ENCODE measurements at regions not wholly inside any gene's neighbourhood (a gene's known extent, or its start where the extent isn't known, plus 50 kb on each side); places are given as distances from the start of the nearest gene placed in this dataset.

DNA sequence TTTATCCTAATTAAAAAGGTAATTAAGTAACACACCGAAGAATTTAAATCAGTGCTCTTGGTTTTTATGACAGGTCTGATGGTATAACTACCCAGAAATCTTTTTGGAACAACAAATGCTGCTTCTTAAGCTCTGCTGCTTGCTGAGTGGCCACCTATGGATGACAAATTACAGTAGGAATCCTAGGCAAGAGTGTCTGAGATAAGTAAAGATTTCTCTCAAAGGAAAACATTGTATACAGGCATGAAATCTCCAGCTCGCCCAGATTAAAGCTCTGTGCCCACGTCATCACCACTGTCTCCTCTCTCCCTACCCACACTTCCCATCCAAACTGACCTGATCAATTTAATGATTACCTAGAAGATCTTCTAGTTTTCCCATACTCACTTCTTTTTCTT is 1083.0 kb upstream of the MAP3K7 start:
- no peak for DNase-seq
- FAIRE-seq: no peak
- Histone ChIP-seq H3K27ac (no peak overlapping the region), H3K27me3 (no peaks in the 10 kb centered on the region), H3K4me1 (no peaks in the 10 kb centered on the region), H3K9me3 (no peaks in the 10 kb centered on the region), H3K36me3 (no peaks in the 10 kb centered on the region), H3K4me3 (no peak overlapping the region)
- ATAC-seq: no peak
- TF ChIP-seq, protein P1, sequence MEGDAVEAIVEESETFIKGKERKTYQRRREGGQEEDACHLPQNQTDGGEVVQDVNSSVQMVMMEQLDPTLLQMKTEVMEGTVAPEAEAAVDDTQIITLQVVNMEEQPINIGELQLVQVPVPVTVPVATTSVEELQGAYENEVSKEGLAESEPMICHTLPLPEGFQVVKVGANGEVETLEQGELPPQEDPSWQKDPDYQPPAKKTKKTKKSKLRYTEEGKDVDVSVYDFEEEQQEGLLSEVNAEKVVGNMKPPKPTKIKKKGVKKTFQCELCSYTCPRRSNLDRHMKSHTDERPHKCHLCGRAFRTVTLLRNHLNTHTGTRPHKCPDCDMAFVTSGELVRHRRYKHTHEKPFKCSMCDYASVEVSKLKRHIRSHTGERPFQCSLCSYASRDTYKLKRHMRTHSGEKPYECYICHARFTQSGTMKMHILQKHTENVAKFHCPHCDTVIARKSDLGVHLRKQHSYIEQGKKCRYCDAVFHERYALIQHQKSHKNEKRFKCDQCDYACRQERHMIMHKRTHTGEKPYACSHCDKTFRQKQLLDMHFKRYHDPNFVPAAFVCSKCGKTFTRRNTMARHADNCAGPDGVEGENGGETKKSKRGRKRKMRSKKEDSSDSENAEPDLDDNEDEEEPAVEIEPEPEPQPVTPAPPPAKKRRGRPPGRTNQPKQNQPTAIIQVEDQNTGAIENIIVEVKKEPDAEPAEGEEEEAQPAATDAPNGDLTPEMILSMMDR (IDR thresholded peaks at IDR 0.05): no peak
- WGBS, 2 donors: 17 to 23% methylated on average over 3 of the region's 3 CpGs
- intact Hi-C loops (cut with DNase I): no loop called here

GRCh38 chr6:91669154-91669870 is 1082.4 kb upstream of the MAP3K7 start:
- H3K27ac ChIP-seq: no peak overlapping the region
- ATAC-seq (peak in 1 of 4 donors; percentile 38), FAIRE-seq (no peak), DNase-seq (no peak)
- H3K9me3 ChIP-seq: no peaks in the 10 kb centered on the region
- no peaks in the 10 kb centered on the region for H3K4me1 ChIP-seq
- TF ChIP-seq, protein P1 (IDR thresholded peaks at IDR 0.05): no peak
- WGBS, 2 donors: 24 to 28% methylated on average over 9 of the region's 9 CpGs
- H3K4me3 ChIP-seq: no peak overlapping the region
- intact Hi-C loops (cut with DNase I): no loop called here
- no peaks in the 10 kb centered on the region for H3K27me3 ChIP-seq
- no peaks in the 10 kb centered on the region for H3K36me3 ChIP-seq

GRCh38 chr6:91667596-91667995 is 1080.7 kb upstream of the MAP3K7 start:
- Histone ChIP-seq H3K4me3 (no peak overlapping the region), H3K27me3 (no peaks in the 10 kb centered on the region), H3K36me3 (no peaks in the 10 kb centered on the region), H3K27ac (no peak overlapping the region), H3K9me3 (no peaks in the 10 kb centered on the region), H3K4me1 (no peaks in the 10 kb centered on the region)
- TF ChIP-seq, protein P1 (IDR thresholded peaks at IDR 0.05): no peak
- ATAC-seq (no peak), FAIRE-seq (no peak), DNase-seq (no peak)
- WGBS, 2 donors: 43 to 46% methylated on average over 4 of the region's 4 CpGs
- intact Hi-C loops (cut with DNase I): no loop called here

GRCh38 chr6:91664327-91664959 is 1077.6 kb upstream of the MAP3K7 start:
- Histone ChIP-seq H3K4me1 (no peaks in the 10 kb centered on the region), H3K27ac (no peak overlapping the region), H3K36me3 (no peaks in the 10 kb centered on the region), H3K27me3 (no peaks in the 10 kb centered on the region), H3K9me3 (no peaks in the 10 kb centered on the region), H3K4me3 (no peak overlapping the region)
- intact Hi-C loops (cut with DNase I): no loop called here
- TF ChIP-seq, protein P1 (IDR thresholded peaks at IDR 0.05): no peak
- no peak for FAIRE-seq
- DNase-seq: no peak
- 52 to 80% methylated on average over 2 of the region's 2 CpGs for WGBS, 2 donors
- ATAC-seq: no peak

GRCh38 chr6:91660893-91661292 is 1074.0 kb upstream of the MAP3K7 start:
- H3K4me1 ChIP-seq: no peaks in the 10 kb centered on the region
- no peaks in the 10 kb centered on the region for H3K9me3 ChIP-seq
- DNase-seq (no peak), ATAC-seq (no peak), FAIRE-seq (no peak)
- no peaks in the 10 kb centered on the region for H3K27me3 ChIP-seq
- WGBS, 2 donors: 61 to 63% methylated on average over 1 of the region's 1 CpG
- intact Hi-C loops (cut with DNase I): no loop called here
- H3K27ac ChIP-seq: no peak overlapping the region
- no peaks in the 10 kb centered on the region for H3K36me3 ChIP-seq
- no peak overlapping the region for H3K4me3 ChIP-seq
- TF ChIP-seq, protein P1 (IDR thresholded peaks at IDR 0.05): no peak
